ENCODE measurements at regions not wholly inside any gene's neighbourhood (a gene's known extent, or its start where the extent isn't known, plus 50 kb on each side); places are given as distances from the start of the nearest gene placed in this dataset.

- TF ChIP-seq AKNA (CRISPR knock-in tag; IDR thresholded peaks at IDR 0.05; ENCODE audit: borderline replicate concordance) (no peak), ZNF770 (CRISPR knock-in tag; IDR thresholded peaks at IDR 0.05) (no peak)
Observed at GRCh38 chr14:98514016-98514415, 758.0 kb downstream of the BCL11B start (continued).

GRCh38 chr14:98536256-98536655 lies 735.7 kb downstream of the BCL11B start:
- H3K9ac ChIP-seq (ENCODE audit: insufficient read depth, low read depth, low read length) = no peak overlapping the region
- no peak overlapping the region for H3K27ac ChIP-seq (ENCODE audit: extremely low read length, insufficient read depth, low read length)
- POLR2A ChIA-PET = no interaction called here
- TF ChIP-seq MXD4 (CRISPR knock-in tag; IDR thresholded peaks at IDR 0.05) (no peak), PATZ1 (CRISPR knock-in tag; IDR thresholded peaks at IDR 0.05) (no peak), ZEB1 (IDR thresholded peaks at IDR 0.05; ENCODE audit: insufficient replicate concordance, low read depth) (no peak), RXRB (CRISPR knock-in tag; IDR thresholded peaks at IDR 0.05; ENCODE audit: borderline replicate concordance) (no peak), RBFOX2 (IDR thresholded peaks at IDR 0.05; ENCODE audit: low read depth, low read length) (no peak)
- FAIRE-seq (no peak), ATAC-seq (no peak), DNase-seq (ENCODE audit: low spot score) (no peak)
- H3K4me1 ChIP-seq (ENCODE audit: insufficient read depth, low read length) = no peaks in the 10 kb centered on the region
- no TSS peak for BruUV-seq (replicated peaks)
- no peak overlapping the region for H3K4me2 ChIP-seq (ENCODE audit: low read depth, low read length)
- H3K27me3 ChIP-seq (ENCODE audit: control insufficient read depth in 1 of 2, insufficient read depth in 2 of 2, low read length in 2 of 2) = no peaks in the 10 kb centered on the region
- peaks cover 90% of the 10 kb centered on the region for H3K9me3 ChIP-seq (ENCODE audit: low read length)
- intact Hi-C loops (cut with micrococcal nuclease; ENCODE audit: unreplicated experiment) (no loop called here), in situ Hi-C loops (cut with HindIII; ENCODE audit: extremely low pct_ligation_motif_present, low pct_unique_long_range_greater_than_20kb) (no loop called here)
- no peaks in the 10 kb centered on the region for H4K20me1 ChIP-seq (ENCODE audit: insufficient read depth, low read length)
- no peaks in the 10 kb centered on the region for H3K36me3 ChIP-seq (replicated peaks in 1 of 2; ENCODE audit: control insufficient read depth in 1 of 2, insufficient read depth in 2 of 2, low read length in 2 of 2)
- CTCF ChIA-PET (ENCODE audit: low intra/inter-chr PET ratio, low total read pairs) = no interaction called here
- no peak overlapping the region for H3K4me3 ChIP-seq (replicated peaks in 1 of 3; ENCODE audit: insufficient read depth in 1 of 3, low read depth in 2 of 3, low read length in 3 of 3)
- H2AFZ ChIP-seq (ENCODE audit: low read length) = no peak overlapping the region
- no peaks in the 10 kb centered on the region for H3K79me2 ChIP-seq (ENCODE audit: insufficient read depth, low read length)
- 3% methylated on average over 3 of the region's 3 CpGs for WGBS (ENCODE audit: low lambda C conversion rate)

Data from HepG2 (cell line).